Kidney (tissue), 13 donors: ENCODE measurements at regions not wholly inside any gene's neighbourhood (a gene's known extent, or its start where the extent isn't known, plus 50 kb on each side); places are given as distances from the start of the nearest gene placed in this dataset.

Experiments
- DNase-seq, 5 donors: peaks; one replicate each; pipeline ENCODE4 v3.0.0-alpha.2; 2013 to 2020
- FAIRE-seq: peaks from 2 replicates; lab custom pipeline; 2012; peaks lifted over from hg19 to GRCh38; lab: Jason Lieb, UNC
- H3K27ac ChIP-seq, 2 donors: one replicate each; pipeline ENCODE4 v1.7.0; 2013; ENCODE audit warnings: low read depth in 2 of 2, low read length in 2 of 2, inconsistent platforms in 1 of 2
- H3K27me3 ChIP-seq: one replicate; pipeline ENCODE4 v1.7.1; 2013; ENCODE audit warnings: low read length, inconsistent platforms; ENCODE audit not compliant: control insufficient read depth, insufficient read depth
- H3K36me3 ChIP-seq, 3 donors: one replicate each; pipeline versions ENCODE4 v1.7.0 to v1.7.1; 2013; ENCODE audit warnings: low read length in 3 of 3, control low read depth in 1 of 3, inconsistent platforms in 1 of 3; ENCODE audit not compliant: insufficient read depth in 3 of 3, control insufficient read depth in 2 of 3
- H3K4me1 ChIP-seq, 3 donors: one replicate each; pipeline versions ENCODE4 v1.7.0 to v1.7.1; 2013; ENCODE audit warnings: low read length in 3 of 3, inconsistent platforms in 1 of 3, low read depth in 1 of 3; ENCODE audit not compliant: control insufficient read depth in 2 of 3, insufficient read depth in 2 of 3
- H3K4me3 ChIP-seq, 3 donors: one replicate each; pipeline versions ENCODE4 v1.7.0 to v1.8.1; 2013; ENCODE audit warnings: low read length in 3 of 3, control low read depth in 1 of 3, inconsistent platforms in 1 of 3
- H3K9ac ChIP-seq, 3 donors: one replicate each; pipeline versions ENCODE4 v1.7.0 to v1.7.1; 2013; ENCODE audit warnings: low read length in 3 of 3, control low read depth in 1 of 3, inconsistent platforms in 1 of 3
- H3K9me3 ChIP-seq, 3 donors: one replicate each; pipeline versions ENCODE4 v1.7.0 to v1.7.1; 2013; ENCODE audit warnings: low read length in 3 of 3, control low read depth in 1 of 3, inconsistent platforms in 1 of 3; ENCODE audit not compliant: control insufficient read depth in 2 of 3, insufficient read depth in 1 of 3
- intact Hi-C: fragments of 100-400 bp; cut with DNase I; formaldehyde crosslinking; loops from one replicate; pipeline ENCODE4 v1.11.1; 2022
- TF ChIP-seq, protein P1 (sequence below): IDR thresholded peaks from 3 replicates; pipeline ENCODE4 v1.5.1; 2012; ENCODE audit warnings: mild to moderate bottlenecking, moderate library complexity, borderline replicate concordance; ENCODE audit not compliant: insufficient read depth; ENCODE audit errors: extremely low read depth
- donor health status: control.
- donor health status: control.
- donor health status: control.
- donor health status: control.
- donor health status: control.
- donor health status: DM: yes; HTN: yes; CAD: no.
- donor health status: Normal renal cell carcinoma (clear cell type).

DNA sequence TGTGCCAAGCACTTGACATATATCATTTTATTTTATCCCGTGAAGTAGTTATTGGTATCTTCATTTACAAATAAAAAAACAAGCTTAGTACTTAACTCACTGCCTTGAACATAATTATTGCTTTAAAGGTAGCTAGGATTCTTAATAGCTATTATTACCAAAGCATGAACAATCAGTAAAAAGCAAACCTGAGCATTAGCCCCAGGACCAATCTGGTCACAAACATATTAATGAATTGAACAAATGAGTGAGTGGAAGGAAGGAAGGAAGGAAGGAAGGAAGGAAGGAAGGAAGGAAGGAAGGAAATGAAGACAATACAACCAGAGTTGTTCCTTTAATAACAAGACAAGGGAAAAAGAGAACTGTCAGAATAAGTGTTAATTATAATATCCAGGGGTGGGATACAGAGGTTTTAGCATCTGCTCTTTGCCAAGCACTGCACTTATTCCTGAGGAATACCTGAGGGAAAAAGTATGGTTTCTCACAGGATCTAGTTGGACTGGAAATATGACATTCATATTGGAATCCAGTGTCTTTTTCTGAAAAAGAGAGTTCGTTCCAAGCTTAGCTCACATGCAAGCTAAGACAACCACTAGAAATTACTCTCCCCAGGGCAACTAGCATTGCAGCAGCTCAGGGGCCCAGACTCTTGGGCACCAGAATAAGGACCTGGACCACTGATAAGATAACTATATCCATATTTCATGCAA lies 172.9 kb upstream of the MGMT start:
- Histone ChIP-seq H3K4me1 (no peaks in the 10 kb centered on the region), H3K27ac (no peak overlapping the region), H3K36me3 (no peaks in the 10 kb centered on the region), H3K9ac (no peak overlapping the region), H3K9me3 (no peaks in the 10 kb centered on the region), H3K4me3 (no peak overlapping the region), H3K27me3 (no peaks in the 10 kb centered on the region)
- TF ChIP-seq, protein P1, sequence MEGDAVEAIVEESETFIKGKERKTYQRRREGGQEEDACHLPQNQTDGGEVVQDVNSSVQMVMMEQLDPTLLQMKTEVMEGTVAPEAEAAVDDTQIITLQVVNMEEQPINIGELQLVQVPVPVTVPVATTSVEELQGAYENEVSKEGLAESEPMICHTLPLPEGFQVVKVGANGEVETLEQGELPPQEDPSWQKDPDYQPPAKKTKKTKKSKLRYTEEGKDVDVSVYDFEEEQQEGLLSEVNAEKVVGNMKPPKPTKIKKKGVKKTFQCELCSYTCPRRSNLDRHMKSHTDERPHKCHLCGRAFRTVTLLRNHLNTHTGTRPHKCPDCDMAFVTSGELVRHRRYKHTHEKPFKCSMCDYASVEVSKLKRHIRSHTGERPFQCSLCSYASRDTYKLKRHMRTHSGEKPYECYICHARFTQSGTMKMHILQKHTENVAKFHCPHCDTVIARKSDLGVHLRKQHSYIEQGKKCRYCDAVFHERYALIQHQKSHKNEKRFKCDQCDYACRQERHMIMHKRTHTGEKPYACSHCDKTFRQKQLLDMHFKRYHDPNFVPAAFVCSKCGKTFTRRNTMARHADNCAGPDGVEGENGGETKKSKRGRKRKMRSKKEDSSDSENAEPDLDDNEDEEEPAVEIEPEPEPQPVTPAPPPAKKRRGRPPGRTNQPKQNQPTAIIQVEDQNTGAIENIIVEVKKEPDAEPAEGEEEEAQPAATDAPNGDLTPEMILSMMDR, result no peak
- DNase-seq (no peak), FAIRE-seq (no peak)
- intact Hi-C loops, result no loop called here

DNA sequence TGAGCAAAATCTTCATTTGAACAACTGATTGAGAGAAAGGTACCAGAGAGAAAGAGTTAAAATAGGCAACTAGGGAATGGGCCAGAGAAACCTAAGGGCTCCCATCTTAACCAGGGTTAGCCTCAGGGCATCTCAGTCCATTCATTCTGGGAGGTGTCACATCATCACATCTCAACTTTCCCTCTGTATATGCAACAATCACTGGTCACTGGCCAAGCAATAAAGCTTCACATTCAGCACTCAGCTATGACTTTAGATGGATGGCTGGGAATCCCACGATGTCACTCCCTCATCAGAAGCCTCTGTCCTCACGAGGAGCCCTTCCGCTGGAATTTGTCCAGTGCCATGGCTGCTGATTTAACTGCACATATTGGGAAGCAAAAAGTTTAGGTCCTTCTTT lies 172.1 kb upstream of the MGMT start:
- FAIRE-seq (no peak), DNase-seq (no peak)
- no peaks in the 10 kb centered on the region for H3K4me1 ChIP-seq
- H3K9ac ChIP-seq, result no peak overlapping the region
- intact Hi-C loops, result no loop called here
- no peaks in the 10 kb centered on the region for H3K36me3 ChIP-seq
- no peaks in the 10 kb centered on the region for H3K27me3 ChIP-seq
- TF ChIP-seq, protein P1, result no peak
- no peaks in the 10 kb centered on the region for H3K9me3 ChIP-seq
- no peak overlapping the region for H3K27ac ChIP-seq
- no peak overlapping the region for H3K4me3 ChIP-seq

DNA sequence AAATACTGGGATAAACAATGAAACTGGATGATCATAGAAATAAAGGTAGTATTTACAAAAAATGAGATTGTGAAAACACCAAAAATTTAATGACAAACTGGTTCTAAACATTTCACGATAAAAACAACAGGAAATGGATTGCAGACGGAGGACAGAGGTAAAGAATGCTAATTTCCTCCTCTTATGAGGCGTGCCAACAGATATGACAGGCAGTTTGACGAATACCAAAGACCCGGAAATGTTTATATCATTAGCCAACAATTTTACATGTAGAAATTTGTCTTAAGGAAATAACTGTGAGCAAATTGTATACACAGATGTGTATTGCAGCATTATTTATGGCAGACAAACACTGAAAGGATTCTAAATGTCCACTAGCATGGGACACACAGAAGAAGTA lies 162.0 kb upstream of the MGMT start:
- H3K4me1 ChIP-seq, result no peaks in the 10 kb centered on the region
- H3K9me3 ChIP-seq, result no peaks in the 10 kb centered on the region
- TF ChIP-seq, protein P1, result no peak
- intact Hi-C loops, result no loop called here
- no peak overlapping the region for H3K9ac ChIP-seq
- H3K27ac ChIP-seq, result no peak overlapping the region
- H3K36me3 ChIP-seq, result no peaks in the 10 kb centered on the region
- FAIRE-seq (no peak), DNase-seq (no peak)
- no peaks in the 10 kb centered on the region for H3K27me3 ChIP-seq
- H3K4me3 ChIP-seq, result no peak overlapping the region

DNA sequence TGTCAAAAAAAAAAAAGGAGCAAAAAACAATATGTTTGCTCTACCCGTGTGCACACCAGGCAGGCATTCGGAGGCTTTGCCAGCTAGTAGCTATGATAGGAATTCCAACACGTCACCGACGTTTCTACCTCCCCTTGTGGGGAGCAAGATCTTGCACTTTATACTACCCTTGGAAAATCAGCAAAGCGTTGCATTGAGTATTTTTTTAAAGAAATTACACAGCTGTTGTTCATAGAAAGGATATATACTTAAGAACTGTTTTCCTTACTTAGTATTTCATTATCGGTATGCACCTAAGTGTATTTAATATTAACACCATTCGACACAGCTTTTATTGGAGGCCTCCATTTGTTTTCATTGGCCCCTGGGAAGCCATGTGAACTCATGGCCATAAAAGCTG lies 159.9 kb upstream of the MGMT start:
- TF ChIP-seq, protein P1, result no peak
- no peaks in the 10 kb centered on the region for H3K36me3 ChIP-seq
- no peak overlapping the region for H3K9ac ChIP-seq
- no peaks in the 10 kb centered on the region for H3K9me3 ChIP-seq
- no peaks in the 10 kb centered on the region for H3K4me1 ChIP-seq
- no peak overlapping the region for H3K27ac ChIP-seq
- DNase-seq, result peak in 2 of 5 donors; percentile 42 to 67
- no peak for FAIRE-seq
- intact Hi-C loops, result no loop called here
- no peaks in the 10 kb centered on the region for H3K27me3 ChIP-seq
- no peak overlapping the region for H3K4me3 ChIP-seq
